Coronary artery (tissue), 2 donors: ENCODE measurements at regions not wholly inside any gene's neighbourhood (a gene's known extent, or its start where the extent isn't known, plus 50 kb on each side); places are given as distances from the start of the nearest gene placed in this dataset.

Source experiments
- DNase-seq: peaks from one replicate; pipeline ENCODE4 v3.0.0-alpha.2; 2017; ENCODE audit warnings: low spot score
- H3K27ac ChIP-seq, 2 donors: fragments of 200-600 bp; sonication (generic); one replicate each; pipeline ENCODE4 v1.5.1; 2016 to 2019
- H3K4me3 ChIP-seq: fragments of 200-600 bp; sonication (generic); 2 replicates; pipeline ENCODE4 v1.5.1; 2016; ENCODE audit warnings: mild to moderate bottlenecking, moderate library complexity
- CTCF ChIP-seq: fragments of 200-600 bp; sonication (generic); IDR thresholded peaks from one replicate; pipeline ENCODE4 v1.5.1; 2019; ENCODE audit warnings: antibody characterized with exemption

GRCh38 chr20:6993011-6993410 is 225.5 kb downstream of the BMP2 start:
- no peak for TF ChIP-seq CTCF
- no peak overlapping the region for H3K27ac ChIP-seq
- DNase-seq, result no peak
- no peak overlapping the region for H3K4me3 ChIP-seq

- no peak for TF ChIP-seq CTCF
- no peak for DNase-seq
- Histone ChIP-seq H3K27ac (no peak overlapping the region), H3K4me3 (no peak overlapping the region)
Observed at GRCh38 chr20:6993511-6993910, 226.0 kb downstream of the BMP2 start.

- no peak overlapping the region for H3K27ac ChIP-seq
- DNase-seq, result no peak
- TF ChIP-seq CTCF, result no peak
Observed at GRCh38 chr20:6994452-6994851, 227.0 kb downstream of the BMP2 start.

GRCh38 chr20:6998909-6999308 is 231.4 kb downstream of the BMP2 start:
- Histone ChIP-seq H3K27ac (no peak overlapping the region), H3K4me3 (no peak overlapping the region)
- TF ChIP-seq CTCF, result no peak
- DNase-seq, result no peak

More at GRCh38 chr20:6994452-6994851, 227.0 kb downstream of the BMP2 start:
- H3K4me3 ChIP-seq, result no peak overlapping the region

GRCh38 chr20:6999381-6999780 is 231.9 kb downstream of the BMP2 start:
- H3K4me3 ChIP-seq, result no peak overlapping the region
- H3K27ac ChIP-seq, result no peak overlapping the region
- no peak for TF ChIP-seq CTCF
- no peak for DNase-seq

GRCh38 chr20:7003598-7003997 is 236.1 kb downstream of the BMP2 start:
- no peak for TF ChIP-seq CTCF
- no peak overlapping the region for H3K4me3 ChIP-seq
- H3K27ac ChIP-seq, result no peak overlapping the region
- DNase-seq, result no peak

- DNase-seq, result no peak
- no peak overlapping the region for H3K27ac ChIP-seq
- no peak for TF ChIP-seq CTCF
- H3K4me3 ChIP-seq, result no peak overlapping the region
Observed at GRCh38 chr20:7004801-7005200, 237.3 kb downstream of the BMP2 start.
